HG03432 (cell line): ENCODE measurements at regions not wholly inside any gene's neighbourhood (a gene's known extent, or its start where the extent isn't known, plus 50 kb on each side); places are given as distances from the start of the nearest gene placed in this dataset.

Experiments used
- ATAC-seq: cut with Tn5 transposase; IDR thresholded peaks from one replicate; pipeline ENCODE4 v1.9.1; 2021; ENCODE audit warnings: mild to moderate bottlenecking, moderate library complexity; ENCODE audit not compliant: unreplicated experiment

DNA sequence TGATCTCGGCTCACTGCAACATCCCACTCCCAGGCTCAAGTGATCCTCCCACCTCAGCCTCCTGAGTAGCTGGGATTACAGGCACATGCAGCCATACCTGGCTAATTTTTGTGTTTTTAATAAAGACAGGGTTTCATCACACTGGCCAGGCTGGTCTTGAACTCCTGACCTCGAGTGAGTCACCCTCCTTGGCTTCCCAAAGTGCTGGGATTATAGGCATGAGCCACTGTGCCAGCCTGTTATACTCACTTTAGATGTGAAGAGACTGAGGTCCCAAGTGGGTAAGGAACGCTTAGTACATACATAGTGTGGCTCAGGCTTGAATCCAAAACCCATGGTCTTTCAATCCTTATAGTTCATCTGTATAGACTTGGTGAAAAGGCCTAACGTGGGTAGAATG, 63.7 kb upstream of the EPS8L3 start:
- no peak for ATAC-seq

DNA sequence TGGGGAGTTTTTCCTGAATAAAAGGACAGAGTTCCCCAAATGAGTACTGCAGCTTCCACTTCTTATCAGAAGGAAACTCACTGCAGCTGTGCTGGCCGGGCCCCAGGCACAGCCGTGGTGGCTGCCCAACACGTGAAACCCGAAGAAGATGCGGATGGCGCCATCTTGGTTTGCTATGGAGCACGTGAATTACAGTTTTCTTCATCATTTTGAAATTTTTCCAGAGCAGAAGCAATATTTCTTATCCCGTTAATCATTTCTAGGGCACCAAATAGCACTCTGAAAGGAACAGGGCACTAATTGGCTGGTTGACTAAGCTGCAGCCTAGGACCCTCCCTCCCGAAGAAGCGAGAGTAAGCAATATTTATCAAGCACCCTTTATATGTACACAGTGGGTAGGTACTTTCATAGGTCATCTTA, 63.2 kb upstream of the EPS8L3 start:
- ATAC-seq = no peak

DNA sequence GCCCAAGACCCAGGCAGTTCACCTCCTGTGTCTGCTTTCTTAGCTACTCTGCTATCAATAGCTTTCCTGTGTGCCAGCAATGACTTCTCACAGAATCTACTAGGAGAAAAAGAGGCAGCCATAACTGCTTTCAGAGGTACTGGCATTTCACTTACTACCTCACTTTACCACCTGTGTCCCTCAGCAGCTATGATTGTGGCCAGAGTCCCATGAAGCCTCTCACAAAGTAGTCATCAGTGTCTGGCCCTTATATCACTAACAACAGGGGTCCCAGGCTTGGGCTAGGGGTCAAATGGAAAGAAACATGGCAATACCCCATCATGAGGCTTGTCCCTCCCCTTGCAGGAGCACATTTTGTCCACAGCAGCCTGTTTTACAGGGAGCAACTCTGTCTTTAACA, 62.7 kb upstream of the EPS8L3 start:
- no peak for ATAC-seq

DNA sequence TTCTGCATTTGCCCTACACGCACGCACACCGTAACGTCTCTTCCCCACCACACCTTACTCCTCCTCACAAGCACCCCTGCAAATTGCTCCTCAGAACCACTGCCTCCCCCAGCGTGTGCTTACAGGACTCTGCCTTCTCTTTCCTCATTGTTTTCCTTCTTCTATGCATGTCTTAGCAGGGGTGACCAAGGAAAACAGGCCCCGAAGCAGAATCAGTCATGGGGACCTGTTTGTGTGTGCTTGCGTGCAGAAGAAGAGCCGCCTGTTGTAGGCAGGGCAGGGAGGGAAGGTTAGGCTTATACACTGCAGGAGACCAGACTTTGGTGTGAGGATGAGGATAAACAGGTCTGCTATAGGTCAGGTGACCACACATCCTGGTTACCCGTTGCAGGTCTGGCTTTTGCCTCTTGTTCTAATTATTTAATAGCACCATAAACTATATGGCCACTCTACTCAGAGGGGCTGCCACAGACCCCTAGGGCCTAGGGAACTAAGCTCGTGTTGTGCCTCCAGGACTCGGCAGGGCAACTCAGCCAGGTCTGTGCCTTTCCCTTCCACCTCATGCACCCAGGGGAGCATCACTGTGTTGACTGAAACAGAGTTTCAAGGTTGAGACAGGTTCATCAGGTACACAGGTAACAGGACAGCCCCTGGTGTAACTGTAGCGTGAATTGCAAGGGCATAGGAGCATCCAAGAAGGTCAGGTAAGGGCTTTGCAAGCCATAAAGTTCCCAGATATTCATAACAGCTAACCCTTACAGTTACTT, 60.8 kb upstream of the EPS8L3 start:
- no peak for ATAC-seq

DNA sequence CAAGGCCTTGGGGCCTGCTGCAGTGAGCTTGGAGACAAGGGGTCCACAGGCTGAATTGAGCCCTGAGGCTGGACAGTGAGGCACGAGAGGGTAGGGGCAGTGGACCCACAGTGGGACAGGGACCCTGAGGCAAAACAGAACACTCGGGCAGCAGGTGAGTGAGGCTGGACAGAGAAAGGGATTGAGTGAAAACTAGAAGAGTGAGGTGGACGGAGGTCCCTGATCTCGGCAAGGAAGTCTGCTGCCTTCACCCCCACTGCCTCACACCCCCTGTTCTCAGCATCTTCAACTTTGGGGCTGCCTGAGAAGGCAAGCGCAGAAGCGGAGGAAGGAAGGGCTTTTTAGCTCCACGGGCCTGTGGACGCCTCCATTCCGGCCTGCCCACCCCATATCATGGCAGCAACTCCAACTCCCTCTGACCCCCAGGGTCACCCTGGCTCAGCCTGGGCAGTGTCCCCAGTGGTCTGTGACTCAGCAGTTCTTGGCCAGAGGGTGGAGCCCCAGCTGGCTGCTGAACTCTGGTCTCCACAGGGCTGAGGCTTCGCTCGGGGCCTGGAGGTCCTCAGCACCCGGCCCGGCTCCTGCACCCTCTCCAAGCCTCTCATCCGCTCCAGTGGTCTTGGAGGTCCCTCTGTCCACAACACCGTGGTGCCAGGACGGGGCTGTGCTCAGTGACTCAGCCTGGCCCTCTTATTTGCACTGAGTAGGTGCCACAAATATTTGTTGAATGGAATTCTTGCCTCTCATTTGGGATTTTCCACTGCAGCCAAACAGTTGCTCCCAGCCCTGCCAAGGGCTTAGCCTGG, 60.0 kb upstream of the EPS8L3 start:
- no peak for ATAC-seq

DNA sequence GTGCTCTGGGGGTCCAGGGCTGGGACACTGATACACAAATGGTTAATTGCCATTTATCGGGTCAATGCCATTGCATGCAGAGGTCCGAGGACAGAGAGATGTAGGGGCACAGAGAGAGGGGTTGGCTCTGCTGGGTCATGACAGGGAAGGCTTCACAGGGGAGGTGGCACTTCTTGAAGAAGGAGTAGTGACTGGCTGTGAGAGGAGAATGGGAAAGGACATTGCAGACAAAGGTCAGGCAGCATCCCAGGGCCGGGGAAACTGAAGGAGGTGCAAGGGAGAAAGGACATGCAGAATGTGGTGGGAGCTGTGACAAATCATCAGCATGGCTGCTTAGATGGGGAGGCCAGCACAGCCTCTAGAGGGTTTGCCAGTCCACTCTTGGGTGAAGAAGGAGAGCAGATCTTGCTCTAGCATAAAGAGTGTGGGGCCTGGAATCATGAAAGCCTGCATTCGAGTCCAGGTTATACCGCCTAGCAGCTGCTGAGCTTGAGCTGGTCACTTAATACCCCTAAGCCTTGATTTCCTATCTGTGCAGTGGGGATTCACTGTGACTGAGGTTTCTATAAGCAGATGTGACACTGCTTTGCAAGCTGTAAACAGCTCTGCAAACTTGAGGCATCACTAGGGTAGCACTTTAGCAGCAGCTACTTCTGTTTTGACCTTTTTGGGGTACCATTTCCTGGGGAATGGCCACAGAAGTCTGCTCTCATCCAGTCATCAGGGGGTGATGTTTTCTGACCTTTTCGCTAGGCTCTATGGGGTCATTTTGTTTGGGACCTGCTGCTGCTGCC, 59.2 kb upstream of the EPS8L3 start:
- ATAC-seq = no peak

DNA sequence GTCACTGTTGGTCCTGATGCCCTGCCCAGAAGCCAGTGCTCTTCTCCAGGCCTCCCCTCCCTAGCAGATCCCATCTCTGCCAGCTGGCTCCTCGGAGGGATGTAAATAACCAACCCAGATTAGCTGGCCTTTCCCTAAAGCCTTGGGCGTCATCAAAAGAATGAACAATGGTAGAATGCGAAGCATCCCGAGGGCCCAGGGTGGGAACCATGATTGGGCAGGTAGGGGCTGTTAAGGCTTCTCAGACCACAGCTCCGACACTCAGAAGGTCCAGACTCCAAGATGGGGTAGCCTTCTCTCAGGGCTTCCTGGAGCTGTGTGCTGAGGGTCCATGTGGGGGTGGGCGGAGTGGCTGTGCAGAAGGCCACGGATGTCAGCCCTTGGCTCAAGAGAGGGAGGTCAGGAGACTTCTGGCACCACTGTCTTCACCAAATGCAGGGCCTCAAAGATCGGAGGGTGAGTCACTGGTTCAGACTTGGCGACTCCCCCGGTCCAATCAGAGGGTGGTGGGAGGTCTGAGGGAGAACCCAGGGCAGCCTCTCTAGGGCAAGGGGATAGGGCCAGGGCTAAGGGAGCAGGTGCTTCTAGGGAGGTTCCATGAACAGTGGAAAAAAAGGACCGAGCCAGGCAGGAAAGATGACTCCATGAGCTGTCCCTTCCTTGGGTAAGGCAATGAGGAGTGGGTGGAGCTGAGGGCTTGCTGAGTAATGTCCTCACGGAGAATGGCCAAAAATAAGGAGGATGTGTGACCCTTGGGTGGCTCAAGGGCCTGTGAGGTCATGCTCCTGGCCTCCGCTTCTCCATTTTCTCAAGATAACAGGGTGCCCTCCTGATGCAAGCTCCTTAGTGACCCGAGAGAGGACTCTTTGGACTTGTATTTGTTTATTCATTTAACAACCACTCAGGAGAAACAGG, 58.4 kb upstream of the EPS8L3 start:
- no peak for ATAC-seq

DNA sequence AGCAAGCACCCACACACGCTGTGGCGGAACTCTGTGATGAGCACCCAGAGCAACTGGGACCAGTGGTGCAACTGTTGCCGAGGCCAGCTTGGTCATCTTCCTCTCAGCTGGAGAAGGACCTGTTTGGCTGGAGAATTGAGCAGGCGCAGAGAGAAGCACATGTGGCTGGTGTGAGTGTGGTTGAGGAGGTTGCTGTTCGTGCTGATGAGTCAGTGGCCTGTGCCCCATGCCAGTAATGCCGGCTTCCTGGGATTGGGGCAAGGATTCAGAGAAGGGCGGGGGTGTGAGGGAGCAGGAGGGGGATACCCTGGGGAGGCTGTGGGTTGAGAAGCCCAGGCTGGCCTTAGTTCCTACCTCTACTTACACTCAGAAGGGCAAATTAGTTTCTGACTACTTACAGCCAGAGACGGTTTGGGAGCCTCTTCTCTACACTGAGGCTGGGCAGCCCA, 57.5 kb upstream of the EPS8L3 start:
- no peak for ATAC-seq

DNA sequence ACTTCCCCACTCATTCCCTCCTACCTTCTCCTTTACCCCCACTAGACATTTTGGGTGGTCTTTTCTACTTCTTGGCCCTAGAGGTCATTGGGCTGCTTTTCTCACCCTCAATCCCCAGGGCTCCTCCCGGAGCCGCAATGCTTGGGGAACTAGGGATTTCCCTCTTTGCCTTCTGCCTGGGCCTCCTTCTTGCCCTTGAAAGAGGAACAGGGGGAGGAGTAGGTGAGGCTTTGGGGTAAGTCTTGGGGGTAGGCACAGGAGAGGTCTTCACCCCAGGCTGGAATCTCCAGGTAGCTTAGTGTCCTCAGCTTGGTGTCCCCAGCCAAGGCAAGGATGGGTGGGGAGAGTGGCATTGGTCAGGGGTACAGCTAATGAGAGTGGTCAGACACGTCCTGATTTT, 56.2 kb upstream of the EPS8L3 start:
- no peak for ATAC-seq

DNA sequence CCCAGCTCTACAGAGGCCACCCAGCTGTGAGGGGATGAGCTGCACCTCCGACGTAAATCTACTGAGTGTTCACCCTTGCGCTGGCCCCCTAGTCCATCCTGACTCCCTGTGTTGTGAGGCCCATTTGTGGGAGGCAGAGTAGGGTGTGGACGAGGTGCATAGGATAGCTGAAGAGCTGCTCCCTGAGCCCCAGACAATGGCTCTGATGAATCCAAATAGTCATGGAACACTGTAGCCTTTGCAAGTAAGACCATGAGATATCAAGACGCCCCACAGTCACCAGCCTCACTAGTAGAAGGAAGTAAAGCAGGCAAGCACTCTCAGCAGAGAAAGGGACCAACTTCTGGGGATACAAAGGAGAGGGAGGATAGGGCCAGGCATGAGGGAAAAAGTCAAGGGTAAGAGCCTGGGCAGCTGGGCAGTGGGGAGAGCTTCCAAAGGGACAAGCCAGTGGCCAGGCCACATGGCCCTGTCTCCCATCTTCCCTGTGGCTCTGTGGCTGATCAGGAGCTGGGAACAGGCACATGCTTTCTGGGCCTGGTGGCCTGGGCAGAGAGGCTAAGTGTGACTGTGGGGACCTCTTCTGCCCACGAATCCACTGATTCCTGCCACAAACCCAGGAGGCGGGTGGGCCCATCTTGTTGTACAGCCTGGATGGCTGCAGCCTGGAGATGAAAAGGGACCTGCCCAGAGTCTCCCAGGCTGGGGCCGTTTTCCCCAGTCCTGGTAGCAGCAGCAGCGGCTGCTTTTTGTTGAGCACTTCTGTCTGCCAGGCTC, 55.5 kb upstream of the EPS8L3 start:
- ATAC-seq = no peak

DNA sequence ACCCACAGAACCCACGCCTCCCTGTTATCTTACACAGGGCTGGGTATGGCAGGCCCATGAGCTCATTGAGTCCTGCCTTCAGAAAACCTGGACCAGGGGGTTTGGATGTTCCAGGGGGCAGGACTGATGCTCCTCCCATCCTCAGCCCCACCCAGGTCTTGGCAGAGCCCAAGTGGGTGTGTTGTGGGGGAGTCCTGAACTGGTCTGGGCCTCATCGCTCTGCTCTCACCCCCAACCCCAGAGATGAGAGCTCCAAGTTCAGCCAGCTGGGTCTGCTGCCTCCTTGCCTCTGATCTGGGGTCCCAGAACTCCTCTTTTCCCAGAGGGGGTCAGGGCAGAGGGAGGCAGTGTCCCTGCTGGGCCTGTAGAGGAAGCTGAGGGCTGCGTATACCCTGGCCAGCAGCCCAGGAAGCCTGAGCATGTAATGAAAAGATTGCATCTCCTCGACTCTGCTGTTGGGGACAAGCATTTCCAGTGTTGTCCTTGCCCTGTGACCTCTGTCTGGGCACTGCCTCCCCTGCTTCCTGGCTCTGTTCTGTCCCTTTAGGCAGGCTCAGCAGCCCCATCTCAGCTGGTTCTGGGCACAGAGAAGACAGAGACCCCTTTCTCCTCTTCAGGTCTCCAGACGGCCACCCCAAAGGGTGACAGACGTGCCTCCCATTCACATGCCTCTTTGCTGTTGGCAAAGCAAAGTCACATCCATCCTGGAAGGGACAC, 54.7 kb upstream of the EPS8L3 start:
- no peak for ATAC-seq

DNA sequence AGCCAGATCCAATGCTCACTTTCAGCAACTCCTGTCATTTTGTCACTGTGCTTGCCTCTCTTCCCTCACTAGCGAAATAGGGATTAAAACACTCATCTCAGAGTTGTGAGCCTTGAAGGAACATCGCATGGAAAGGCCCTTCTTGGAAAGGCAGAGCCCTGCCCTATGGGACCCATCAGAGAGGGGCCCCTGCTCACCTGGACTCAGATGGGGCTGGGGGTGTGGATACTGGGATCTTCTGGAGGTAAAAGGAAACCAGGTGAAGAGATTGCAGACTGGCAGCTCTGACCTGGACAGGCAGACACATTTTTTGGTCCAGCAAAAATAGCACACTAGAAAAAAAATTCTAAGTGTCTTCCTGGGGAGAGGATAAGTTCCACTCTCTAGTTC, 54.2 kb upstream of the EPS8L3 start:
- ATAC-seq = no peak

DNA sequence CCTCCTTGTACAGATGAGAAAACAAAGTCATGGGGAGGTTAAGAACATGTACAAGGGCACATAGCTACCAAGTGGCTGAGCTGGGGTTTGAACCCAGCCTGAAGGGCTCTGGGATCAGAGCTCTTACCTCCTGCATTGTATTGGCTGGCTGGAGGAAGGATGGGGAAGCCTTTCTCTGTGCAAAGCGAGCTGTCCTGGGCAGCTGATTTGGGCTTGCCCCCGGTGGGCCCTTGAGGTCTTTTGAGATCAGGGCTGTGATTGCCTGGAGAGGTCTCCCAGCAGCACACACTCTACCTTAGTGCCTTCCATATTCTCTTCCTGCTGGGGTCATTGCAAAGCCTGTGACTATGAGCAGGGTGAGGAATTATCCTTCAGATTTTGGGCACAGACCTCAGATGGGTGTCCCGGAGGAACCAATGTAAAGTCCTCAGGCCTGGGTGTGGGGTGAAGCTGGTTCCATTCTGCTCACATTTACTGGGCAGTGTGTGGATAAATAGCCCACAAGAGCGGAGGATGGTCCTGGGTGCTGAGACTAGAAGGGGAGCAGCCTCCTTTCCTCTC, 53.3 kb upstream of the EPS8L3 start:
- ATAC-seq = no peak

DNA sequence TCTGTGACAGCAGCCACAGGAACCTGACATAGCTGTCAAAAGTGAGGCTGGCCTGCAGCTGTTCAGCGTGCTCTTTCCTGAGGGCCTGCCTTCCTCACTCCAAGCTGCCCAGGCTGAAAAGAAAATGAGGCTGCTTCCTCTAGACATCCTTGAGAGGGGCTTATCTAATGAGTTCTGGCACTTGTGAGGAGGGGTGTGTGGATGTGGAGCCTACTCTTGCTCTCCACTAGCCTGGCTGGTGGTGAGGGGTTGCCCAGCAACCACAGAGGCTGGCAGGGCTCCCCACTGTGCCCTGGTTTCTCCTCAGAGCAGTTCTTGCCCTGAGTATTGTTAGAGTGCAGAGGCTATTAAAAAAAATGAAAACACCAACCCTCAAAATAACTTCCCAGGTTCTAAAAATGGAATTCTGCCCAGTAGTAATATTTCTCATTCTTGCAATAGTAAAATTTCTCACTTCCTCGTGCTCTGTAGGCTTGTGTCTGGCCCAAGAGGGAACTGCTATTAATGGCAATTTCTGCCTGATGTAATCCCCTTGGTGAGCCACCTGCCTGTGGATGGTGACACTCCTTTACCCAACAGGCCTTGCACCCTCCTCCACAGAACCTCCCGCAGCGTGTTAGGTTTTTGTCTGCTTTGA, 52.6 kb upstream of the EPS8L3 start:
- ATAC-seq = peak; percentile 92

DNA sequence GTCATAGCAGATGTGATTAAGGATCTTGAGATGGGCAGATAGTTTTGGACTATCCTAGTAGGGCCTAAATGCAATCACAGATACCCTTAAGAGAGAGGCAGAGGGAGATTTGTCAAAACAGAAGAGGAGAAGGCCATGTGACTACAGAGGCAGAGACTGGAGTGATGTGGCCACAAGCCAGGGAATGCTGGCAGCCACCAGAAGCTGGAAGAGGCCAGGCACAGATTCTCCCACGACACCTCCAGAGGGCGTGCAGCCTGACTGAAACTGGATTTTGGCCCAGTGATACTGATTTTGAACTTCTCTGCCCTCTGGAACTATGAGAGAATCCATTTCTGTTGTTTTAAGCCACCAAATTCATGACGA, 52.1 kb upstream of the EPS8L3 start:
- no peak for ATAC-seq

DNA sequence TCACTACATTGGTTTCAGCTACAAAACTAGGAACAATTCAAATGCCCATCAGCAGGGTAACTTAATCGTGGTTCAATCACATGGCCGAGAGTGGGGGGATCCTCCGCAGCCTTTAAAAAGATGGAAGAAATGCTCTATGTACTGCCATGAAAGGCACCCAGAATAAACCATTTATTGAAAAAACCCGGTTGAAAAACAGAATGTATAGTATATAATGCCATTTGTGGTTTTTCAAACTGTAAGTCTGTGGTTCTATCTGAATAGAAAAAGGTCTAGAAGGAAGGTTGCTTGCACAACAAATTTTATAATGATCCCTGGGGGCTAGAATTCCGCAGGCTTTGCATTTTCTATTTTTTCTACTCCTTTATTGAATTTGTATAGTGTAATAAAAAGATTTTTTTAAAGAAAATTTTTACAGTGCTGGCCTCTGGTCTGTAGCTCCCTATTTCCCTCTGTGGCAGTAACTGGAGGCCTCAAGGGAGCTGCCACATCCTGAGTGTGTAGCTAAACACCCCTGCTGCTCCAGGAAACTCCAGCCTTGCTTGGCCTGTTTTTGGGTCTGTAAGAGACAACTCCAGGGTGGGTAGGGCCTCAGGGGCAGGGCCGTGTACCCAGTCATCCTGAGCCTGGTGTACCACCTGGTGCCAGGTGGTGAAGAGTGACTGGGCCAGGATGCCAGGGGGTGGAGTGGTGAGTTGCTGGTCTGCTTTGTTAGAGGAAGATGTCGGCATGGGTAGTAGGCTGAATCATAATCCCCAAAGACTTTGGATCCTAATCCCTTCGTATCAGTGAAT, 51.5 kb upstream of the EPS8L3 start:
- no peak for ATAC-seq

DNA sequence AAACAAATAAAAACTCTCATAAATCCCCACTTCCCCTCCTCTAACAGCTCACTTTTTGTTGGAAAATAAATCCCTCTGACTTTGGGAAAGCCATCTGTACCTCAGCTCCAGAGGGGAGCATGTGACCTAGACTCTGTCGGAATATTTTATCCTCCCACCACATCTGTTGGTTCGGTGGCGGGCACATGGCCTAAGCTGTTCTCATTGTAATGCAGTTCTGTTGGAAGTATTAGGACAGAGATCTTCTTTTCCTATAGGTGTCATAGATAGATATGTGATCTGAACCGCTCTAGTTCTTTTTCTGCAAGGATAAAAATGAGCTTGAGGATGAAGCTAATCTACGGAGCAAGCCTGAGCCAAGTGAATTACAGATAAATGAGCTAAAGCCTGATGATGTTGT, 50.5 kb upstream of the EPS8L3 start:
- ATAC-seq = no peak
